ENCODE measurements at regions not wholly inside any gene's neighbourhood (a gene's known extent, or its start where the extent isn't known, plus 50 kb on each side); places are given as distances from the start of the nearest gene placed in this dataset.

DNA sequence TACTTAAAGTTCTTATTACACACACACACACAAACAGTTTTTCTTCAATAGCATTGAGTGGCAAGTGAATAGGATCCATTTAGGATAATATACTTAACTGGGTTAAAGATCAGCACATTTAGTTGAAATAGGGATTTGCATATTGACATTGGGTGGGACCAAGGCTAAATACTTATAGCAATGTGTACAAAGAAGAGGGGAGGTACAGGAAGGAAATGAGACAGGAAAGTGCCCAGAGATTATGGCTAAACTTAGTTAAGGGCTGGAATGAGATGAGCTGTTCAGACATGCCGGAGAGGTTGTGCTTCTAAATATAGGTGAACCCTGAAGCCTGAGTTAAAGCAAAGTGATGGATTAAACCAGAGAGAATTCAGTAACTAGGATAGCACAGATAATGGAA is 95.1 kb downstream of the LSMEM1 start:
- Histone ChIP-seq H3K9me3 (ENCODE audit: low read length) (no peaks in the 10 kb centered on the region), H3K36me3 (replicated peaks in 1 of 2; ENCODE audit: control insufficient read depth in 1 of 2, insufficient read depth in 2 of 2, low read length in 2 of 2) (no peaks in the 10 kb centered on the region), H3K27ac (ENCODE audit: extremely low read length, insufficient read depth, low read length) (no peak overlapping the region), H3K4me2 (ENCODE audit: low read depth, low read length) (no peak overlapping the region), H3K4me3 (replicated peaks in 1 of 3; ENCODE audit: insufficient read depth in 1 of 3, low read depth in 2 of 3, low read length in 3 of 3) (no peak overlapping the region), H3K79me2 (ENCODE audit: insufficient read depth, low read length) (no peaks in the 10 kb centered on the region), H3K9ac (ENCODE audit: insufficient read depth, low read depth, low read length) (no peak overlapping the region), H3K27me3 (ENCODE audit: control insufficient read depth in 1 of 2, insufficient read depth in 2 of 2, low read length in 2 of 2) (0 out of 5 replicates have a peak, but pooled peaks cover 0 to 4% of the 10 kb centered on the region in 2 experiments), H2AFZ (ENCODE audit: low read length) (no peak overlapping the region), H3K4me1 (ENCODE audit: insufficient read depth, low read length) (peaks cover 29% of the 10 kb centered on the region), H4K20me1 (ENCODE audit: insufficient read depth, low read length) (no peaks in the 10 kb centered on the region)
- BruUV-seq (replicated peaks): no TSS peak
- WGBS (ENCODE audit: low lambda C conversion rate): 8% methylated on average over 1 of the region's 1 CpG
- CTCF ChIA-PET (ENCODE audit: low intra/inter-chr PET ratio, low total read pairs): no interaction called here
- FAIRE-seq: no peak
- intact Hi-C loops (cut with micrococcal nuclease; ENCODE audit: unreplicated experiment) (no loop called here), in situ Hi-C loops (cut with HindIII; ENCODE audit: extremely low pct_ligation_motif_present, low pct_unique_long_range_greater_than_20kb) (no loop called here)
- peak; percentile 35 for DNase-seq (ENCODE audit: low spot score)
- peak; percentile 62 for ATAC-seq
- POLR2A ChIA-PET: no interaction called here
- TF ChIP-seq CTCF (CRISPR knock-in tag; IDR thresholded peaks at IDR 0.05) (no peak), MEF2D (CRISPR knock-in tag; IDR thresholded peaks at IDR 0.05) (0 out of 2 replicates have a peak, but pooled peaks have one; percentile 35), IKZF5 (CRISPR knock-in tag; IDR thresholded peaks at IDR 0.05) (no peak), ZXDC (CRISPR knock-in tag; IDR thresholded peaks at IDR 0.05) (no peak), FOXK2 (IDR thresholded peaks at IDR 0.05) (no peak), PITX1 (CRISPR knock-in tag; IDR thresholded peaks at IDR 0.05) (peak; percentile 54; the same call in 1 of the 2 replicates), FOXA1 (IDR thresholded peaks at IDR 0.05) (0 out of 2 replicates have a peak, but pooled peaks have one; percentile 11), FOXA1 (CRISPR knock-in tag; IDR thresholded peaks at IDR 0.05) (peak; percentile 65), GATAD2A (CRISPR knock-in tag; IDR thresholded peaks at IDR 0.05) (no peak), FOXJ3 (CRISPR knock-in tag; IDR thresholded peaks at IDR 0.05; ENCODE audit: borderline replicate concordance) (no peak), FOXA3 (CRISPR knock-in tag; IDR thresholded peaks at IDR 0.05) (peak; percentile 51), NR2F2 (IDR thresholded peaks at IDR 0.05; ENCODE audit: borderline replicate concordance, low read depth) (peak; percentile 28; the same call in 1 of the 2 replicates), ZNF589 (CRISPR knock-in tag; conservative IDR thresholded peaks at IDR 0.05) (no peak), ARHGAP35 (CRISPR knock-in tag; IDR thresholded peaks at IDR 0.05; ENCODE audit: borderline replicate concordance) (no peak), NR2F6 (IDR thresholded peaks at IDR 0.05) (peak; percentile 36; the same call in 1 of the 2 replicates), NR2F6 (CRISPR knock-in tag; IDR thresholded peaks at IDR 0.05) (no peak)
- TF ChIP-seq, protein P1, sequence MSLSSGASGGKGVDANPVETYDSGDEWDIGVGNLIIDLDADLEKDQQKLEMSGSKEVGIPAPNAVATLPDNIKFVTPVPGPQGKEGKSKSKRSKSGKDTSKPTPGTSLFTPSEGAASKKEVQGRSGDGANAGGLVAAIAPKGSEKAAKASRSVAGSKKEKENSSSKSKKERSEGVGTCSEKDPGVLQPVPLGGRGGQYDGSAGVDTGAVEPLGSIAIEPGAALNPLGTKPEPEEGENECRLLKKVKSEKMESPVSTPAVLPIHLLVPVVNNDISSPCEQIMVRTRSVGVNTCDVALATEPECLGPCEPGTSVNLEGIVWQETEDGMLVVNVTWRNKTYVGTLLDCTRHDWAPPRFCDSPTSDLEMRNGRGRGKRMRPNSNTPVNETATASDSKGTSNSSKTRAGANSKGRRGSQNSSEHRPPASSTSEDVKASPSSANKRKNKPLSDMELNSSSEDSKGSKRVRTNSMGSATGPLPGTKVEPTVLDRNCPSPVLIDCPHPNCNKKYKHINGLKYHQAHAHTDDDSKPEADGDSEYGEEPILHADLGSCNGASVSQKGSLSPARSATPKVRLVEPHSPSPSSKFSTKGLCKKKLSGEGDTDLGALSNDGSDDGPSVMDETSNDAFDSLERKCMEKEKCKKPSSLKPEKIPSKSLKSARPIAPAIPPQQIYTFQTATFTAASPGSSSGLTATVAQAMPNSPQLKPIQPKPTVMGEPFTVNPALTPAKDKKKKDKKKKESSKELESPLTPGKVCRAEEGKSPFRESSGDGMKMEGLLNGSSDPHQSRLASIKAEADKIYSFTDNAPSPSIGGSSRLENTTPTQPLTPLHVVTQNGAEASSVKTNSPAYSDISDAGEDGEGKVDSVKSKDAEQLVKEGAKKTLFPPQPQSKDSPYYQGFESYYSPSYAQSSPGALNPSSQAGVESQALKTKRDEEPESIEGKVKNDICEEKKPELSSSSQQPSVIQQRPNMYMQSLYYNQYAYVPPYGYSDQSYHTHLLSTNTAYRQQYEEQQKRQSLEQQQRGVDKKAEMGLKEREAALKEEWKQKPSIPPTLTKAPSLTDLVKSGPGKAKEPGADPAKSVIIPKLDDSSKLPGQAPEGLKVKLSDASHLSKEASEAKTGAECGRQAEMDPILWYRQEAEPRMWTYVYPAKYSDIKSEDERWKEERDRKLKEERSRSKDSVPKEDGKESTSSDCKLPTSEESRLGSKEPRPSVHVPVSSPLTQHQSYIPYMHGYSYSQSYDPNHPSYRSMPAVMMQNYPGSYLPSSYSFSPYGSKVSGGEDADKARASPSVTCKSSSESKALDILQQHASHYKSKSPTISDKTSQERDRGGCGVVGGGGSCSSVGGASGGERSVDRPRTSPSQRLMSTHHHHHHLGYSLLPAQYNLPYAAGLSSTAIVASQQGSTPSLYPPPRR (CRISPR knock-in tag; IDR thresholded peaks at IDR 0.05; ENCODE audit: borderline replicate concordance): no peak

Data from HepG2 (cell line).